DND-41 (cell line): ENCODE measurements at regions not wholly inside any gene's neighbourhood (a gene's known extent, or its start where the extent isn't known, plus 50 kb on each side); places are given as distances from the start of the nearest gene placed in this dataset.

Experiments used
- CTCF ChIP-seq: IDR thresholded peaks from 2 replicates; pipeline ENCODE4 v1.5.1; 2012; ENCODE audit warnings: borderline replicate concordance, low read length, moderate library complexity, mild to moderate bottlenecking; ENCODE audit not compliant: poor library complexity, severe bottlenecking; ENCODE audit errors: extremely low read depth
- EZH2 ChIP-seq: IDR thresholded peaks from 3 replicates; pipeline ENCODE4 v1.6.1; 2012; ENCODE audit warnings: borderline replicate concordance, low read depth, mild to moderate bottlenecking, moderate library complexity, low read length, inconsistent platforms; ENCODE audit not compliant: severe bottlenecking

GRCh38 chr2:176574484-176575236, 305.4 kb downstream of the MTX2 start:
- TF ChIP-seq EZH2: no peak
- TF ChIP-seq CTCF: no peak
